ENCODE measurements at regions not wholly inside any gene's neighbourhood (a gene's known extent, or its start where the extent isn't known, plus 50 kb on each side); places are given as distances from the start of the nearest gene placed in this dataset.
A peak's percentile ranks its signal among the peaks of the same experiment; 100 is the strongest.

DNA sequence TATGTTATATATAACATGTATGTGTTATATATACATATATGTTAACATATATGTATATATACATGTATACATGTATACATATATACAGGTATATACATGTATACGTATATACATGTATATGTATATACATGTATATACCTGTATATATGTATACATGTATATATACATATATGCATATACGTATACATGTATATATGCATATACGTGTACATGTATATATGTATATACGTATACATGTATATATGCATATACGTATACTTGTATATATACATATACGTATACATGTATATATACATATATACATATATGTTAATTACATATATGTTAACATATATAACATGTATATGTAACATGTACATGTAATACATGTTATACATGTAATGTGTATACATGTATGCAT, 1077.3 kb upstream of the ADGRL3 start:
- no peak overlapping the region for H3K4me3 ChIP-seq (ENCODE audit: low read length)
- no peak for TF ChIP-seq CTCF (IDR thresholded peaks at IDR 0.05; ENCODE audit: insufficient read depth, low read depth, low read length, missing control alignments)
- DNase-seq (ENCODE audit: low read depth), result no peak

DNA sequence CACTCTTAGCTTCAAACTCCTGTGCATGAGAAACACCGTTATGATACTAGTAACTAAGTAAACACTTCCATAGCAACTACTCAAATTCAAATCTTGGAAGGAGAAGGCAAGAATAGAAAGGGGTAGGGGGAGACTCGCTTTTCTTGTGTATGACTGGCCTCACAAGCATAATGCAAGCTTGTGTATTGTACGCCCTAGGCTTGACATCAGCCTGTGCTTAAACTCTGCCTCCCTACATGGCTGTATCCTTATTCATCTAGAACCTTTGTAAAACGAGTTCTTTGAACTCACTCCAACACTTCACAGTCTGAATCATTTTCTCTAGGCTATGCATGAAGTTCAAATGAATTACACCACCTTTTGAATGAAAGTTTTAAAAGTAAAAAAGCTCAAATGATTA, 1071.2 kb upstream of the ADGRL3 start:
- peak; percentile 48 for DNase-seq (ENCODE audit: low read depth)
- H3K4me3 ChIP-seq (ENCODE audit: low read length), result no peak overlapping the region
- no peak for TF ChIP-seq CTCF (IDR thresholded peaks at IDR 0.05; ENCODE audit: insufficient read depth, low read depth, low read length, missing control alignments)

GRCh38 chr4:60129740-60130139, 1070.4 kb upstream of the ADGRL3 start:
- no peak for DNase-seq (ENCODE audit: low read depth)
- H3K4me3 ChIP-seq (ENCODE audit: low read length), result no peak overlapping the region
- TF ChIP-seq CTCF (IDR thresholded peaks at IDR 0.05; ENCODE audit: insufficient read depth, low read depth, low read length, missing control alignments), result no peak

GRCh38 chr4:60133375-60133774, 1066.8 kb upstream of the ADGRL3 start:
- peak; percentile 45 for DNase-seq (ENCODE audit: low read depth)
- TF ChIP-seq CTCF (IDR thresholded peaks at IDR 0.05; ENCODE audit: insufficient read depth, low read depth, low read length, missing control alignments), result no peak
- H3K4me3 ChIP-seq (ENCODE audit: low read length), result no peak overlapping the region

DNA sequence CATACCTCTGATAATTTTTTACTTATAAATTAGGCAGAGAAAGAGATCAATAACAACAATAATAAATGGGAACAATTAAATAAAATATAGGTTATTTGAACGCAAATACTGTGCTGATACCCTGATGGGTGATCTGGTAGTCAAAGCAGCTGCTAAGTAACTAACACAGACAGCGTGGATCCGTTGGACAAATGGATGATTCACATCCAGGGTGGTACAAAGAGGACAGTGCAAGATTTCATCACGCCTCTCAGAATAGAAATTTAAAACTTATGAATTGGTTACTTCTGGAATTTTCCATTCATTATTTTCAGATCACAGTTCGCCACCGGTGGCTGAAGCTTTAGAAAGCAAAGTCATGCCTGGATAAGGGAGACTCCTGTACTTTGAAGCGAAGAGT, 1066.0 kb upstream of the ADGRL3 start:
- DNase-seq (ENCODE audit: low read depth), result no peak
- no peak for TF ChIP-seq CTCF (IDR thresholded peaks at IDR 0.05; ENCODE audit: insufficient read depth, low read depth, low read length, missing control alignments)

GRCh38 chr4:60155088-60155487, 1045.0 kb upstream of the ADGRL3 start:
- no peak overlapping the region for H3K4me3 ChIP-seq (ENCODE audit: low read length)
- peak; percentile 27 for DNase-seq (ENCODE audit: low read depth)
- no peak for TF ChIP-seq CTCF (IDR thresholded peaks at IDR 0.05; ENCODE audit: insufficient read depth, low read depth, low read length, missing control alignments)

More for the DNA sequence above, 1066.0 kb upstream of the ADGRL3 start:
- no peak overlapping the region for H3K4me3 ChIP-seq (ENCODE audit: low read length)

DNA sequence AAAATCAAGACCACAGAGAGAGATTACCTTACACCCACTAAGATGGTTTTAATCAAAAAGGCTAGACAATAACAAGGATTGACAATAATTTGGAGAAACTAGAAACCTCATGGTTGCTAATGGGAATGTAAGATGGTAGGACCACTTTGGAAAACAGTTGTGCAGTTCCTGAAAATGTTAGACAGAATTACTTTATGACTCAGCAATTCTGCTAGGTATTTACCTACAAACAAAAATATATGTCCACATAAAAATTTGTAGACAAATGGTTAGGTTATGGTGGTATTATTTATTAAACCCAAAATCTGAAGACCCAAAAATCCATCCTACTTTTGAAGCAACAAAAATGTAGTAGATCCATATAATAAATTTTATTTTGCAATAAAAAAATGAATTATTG, 1027.0 kb upstream of the ADGRL3 start:
- no peak for TF ChIP-seq CTCF (IDR thresholded peaks at IDR 0.05; ENCODE audit: insufficient read depth, low read depth, low read length, missing control alignments)
- no peak for DNase-seq (ENCODE audit: low read depth)
- H3K4me3 ChIP-seq (ENCODE audit: low read length), result no peak overlapping the region
